H7 (cell line): ENCODE measurements at regions not wholly inside any gene's neighbourhood (a gene's known extent, or its start where the extent isn't known, plus 50 kb on each side); places are given as distances from the start of the nearest gene placed in this dataset.

ENCODE experiments used
- DNase-seq: peaks from one replicate; pipeline ENCODE4 v3.0.0; 2012
- H3K27me3 ChIP-seq: 2 replicates; pipeline ENCODE4 v1.6.0; 2011; ENCODE audit warnings: mild to moderate bottlenecking, low read length; ENCODE audit not compliant: control insufficient read depth, insufficient read depth
- H3K36me3 ChIP-seq: replicated peaks from 2 replicates; pipeline ENCODE4 v1.5.1; 2011; ENCODE audit warnings: low read length; ENCODE audit not compliant: control insufficient read depth, insufficient read depth
- H3K4me3 ChIP-seq: 2 replicates; pipeline ENCODE4 v1.5.1; 2011; ENCODE audit warnings: low read depth, mild to moderate bottlenecking, control low read depth, low read length, moderate library complexity; ENCODE audit not compliant: insufficient read depth

DNA sequence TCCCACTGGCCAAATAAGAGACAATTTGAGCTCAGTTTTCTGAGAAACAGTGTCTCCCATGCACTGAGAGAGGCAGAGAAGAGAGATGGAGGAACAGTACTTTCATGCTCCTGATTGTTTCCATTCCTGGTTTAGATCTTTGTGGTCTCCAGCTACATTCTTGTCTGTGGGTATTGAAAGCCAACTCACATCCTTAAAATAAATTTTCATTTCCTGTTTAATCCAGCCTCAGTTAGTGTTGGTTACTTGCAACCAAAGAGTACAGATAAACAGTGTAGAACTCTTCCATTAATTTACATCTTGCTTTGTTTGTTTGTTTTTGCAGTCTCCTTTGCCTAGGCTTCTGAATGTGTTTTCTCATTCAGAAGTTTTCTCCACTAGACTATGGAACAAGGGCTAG lies 123.7 kb upstream of the CLSTN2 start:
- H3K27me3 ChIP-seq: no peaks in the 10 kb centered on the region
- H3K36me3 ChIP-seq: no peaks in the 10 kb centered on the region
- no peak for DNase-seq
- H3K4me3 ChIP-seq: no peak overlapping the region

DNA sequence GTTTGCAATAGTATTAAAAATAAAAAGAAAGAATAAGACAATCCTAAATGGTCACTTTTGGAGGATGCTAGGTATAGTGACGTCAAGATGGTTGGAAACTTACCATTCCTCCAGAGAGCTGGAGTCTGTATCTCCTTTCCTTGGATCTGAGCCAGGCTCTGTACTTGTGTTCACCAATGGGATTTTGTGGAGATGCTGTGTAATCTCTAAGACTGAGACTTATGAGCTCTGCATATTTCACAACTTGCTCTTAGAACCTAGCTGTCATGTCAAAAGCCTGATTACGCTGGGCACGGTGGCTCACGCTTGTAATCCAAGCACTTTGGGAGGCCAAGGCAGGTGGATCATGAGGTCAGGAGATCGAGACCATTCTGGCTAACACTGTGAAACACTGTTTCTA lies 126.8 kb upstream of the CLSTN2 start:
- H3K36me3 ChIP-seq: no peaks in the 10 kb centered on the region
- H3K4me3 ChIP-seq: no peak overlapping the region
- no peak for DNase-seq
- H3K27me3 ChIP-seq: no peaks in the 10 kb centered on the region

DNA sequence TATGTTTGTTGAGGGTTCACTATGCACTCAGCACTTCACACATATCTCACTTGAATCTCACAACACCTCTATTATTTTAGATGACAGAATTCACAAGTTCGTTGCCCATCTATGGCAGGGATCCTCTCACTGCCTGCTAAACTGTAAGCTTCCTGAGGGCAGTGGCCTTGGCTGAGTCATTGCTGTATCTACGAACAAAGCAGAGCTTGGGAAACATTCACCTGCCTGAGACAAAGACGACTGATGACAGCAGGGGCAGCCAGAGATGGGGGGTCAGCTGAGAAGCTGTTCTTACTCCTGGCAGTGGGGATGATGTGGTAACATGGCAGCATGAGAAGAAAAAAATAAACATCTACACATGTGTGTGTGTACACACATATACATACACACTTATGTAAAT lies 125.5 kb upstream of the NMNAT3 start:
- no peak for DNase-seq
- no peaks in the 10 kb centered on the region for H3K27me3 ChIP-seq
- H3K4me3 ChIP-seq: no peak overlapping the region
- H3K36me3 ChIP-seq: no peaks in the 10 kb centered on the region

DNA sequence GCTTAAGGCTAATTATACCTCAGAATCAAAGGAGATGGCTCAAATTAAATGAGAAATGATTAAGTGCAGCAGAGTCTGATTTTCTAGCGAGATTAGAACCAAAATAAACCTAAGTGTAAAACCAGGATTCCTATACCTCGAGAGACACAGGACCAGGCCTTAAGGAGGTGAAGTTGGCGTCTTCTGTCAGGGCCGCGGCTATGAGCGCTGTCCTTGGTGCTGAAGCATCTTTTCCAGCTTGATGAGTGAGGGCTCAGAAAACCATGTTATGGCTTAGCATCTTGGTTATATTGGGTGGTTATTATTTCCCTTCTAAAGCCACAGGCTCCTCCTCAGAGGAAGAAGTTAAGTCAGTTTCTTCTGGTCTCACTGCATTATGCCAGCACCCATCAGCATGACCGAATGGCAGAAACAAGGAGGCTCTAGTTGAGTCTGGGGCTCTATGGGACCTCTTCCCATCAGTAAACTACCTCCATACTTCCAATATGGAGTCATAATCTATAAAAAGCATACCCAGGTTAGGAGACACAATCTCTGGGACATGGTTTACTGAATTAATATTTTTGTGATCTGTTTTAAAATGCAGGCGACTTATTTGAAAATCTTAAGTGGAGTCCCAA lies 120.1 kb upstream of the NMNAT3 start:
- DNase-seq: peak; percentile 40
- Histone ChIP-seq H3K36me3 (no peaks in the 10 kb centered on the region), H3K4me3 (no peak overlapping the region), H3K27me3 (no peaks in the 10 kb centered on the region)

DNA sequence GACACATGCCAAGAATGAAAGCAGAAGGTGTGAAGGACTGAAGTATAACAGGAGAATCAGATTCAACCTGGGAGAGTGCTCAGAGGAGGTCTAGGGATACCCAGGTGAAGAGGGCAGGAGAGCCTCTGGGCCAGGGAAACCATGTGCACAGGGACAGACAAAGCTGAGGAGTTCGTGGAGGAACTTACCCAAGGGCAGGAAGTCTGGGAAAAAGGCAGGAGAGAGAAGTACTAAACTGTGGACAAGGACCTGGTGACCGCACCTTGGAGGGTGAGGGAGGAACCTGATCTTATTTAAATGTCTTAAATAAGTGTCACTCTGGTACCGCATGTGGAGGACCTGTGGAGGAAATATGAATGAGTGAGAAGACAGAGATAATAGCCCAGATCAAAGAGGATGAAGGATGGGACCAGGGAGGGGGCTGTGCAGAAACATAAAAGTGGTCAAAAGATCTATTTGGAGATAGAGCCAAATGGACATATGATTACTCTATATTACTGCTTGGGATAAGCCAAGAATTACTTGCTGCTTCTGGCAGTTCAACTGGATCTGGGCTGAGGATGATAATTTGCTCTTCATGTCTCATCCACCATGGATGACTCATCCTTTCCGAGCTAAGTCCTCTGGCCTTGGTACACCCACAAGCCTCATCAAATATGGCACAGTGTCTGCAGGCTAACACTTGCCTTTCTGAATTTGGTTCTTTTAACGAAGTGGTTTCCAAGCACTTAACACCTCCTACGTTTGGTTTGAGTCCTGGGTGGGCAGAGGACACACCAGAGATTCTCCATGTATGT lies 116.9 kb upstream of the NMNAT3 start:
- no peak overlapping the region for H3K4me3 ChIP-seq
- no peaks in the 10 kb centered on the region for H3K27me3 ChIP-seq
- no peak for DNase-seq

DNA sequence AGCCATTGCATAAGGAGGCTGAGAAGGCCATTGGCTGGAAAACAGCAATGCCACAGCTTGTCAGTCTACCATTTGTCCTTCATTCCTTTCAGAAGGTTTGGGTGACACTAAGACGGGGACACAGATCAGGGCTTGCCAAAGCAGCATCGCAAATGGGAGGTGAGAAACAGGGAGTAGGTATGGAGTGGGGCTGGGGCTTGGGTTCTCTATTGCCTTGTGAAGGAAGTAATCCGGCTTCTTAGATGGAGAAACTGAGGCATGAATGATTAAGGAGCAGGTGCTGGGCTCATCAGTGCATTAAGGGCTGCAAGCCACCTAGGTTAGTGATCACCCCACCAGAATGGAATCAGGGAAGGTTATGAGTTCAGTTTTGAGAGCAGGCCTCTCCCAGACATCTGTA lies 115.6 kb upstream of the NMNAT3 start:
- H3K27me3 ChIP-seq: no peaks in the 10 kb centered on the region
- H3K4me3 ChIP-seq: no peak overlapping the region
- no peaks in the 10 kb centered on the region for H3K36me3 ChIP-seq
- no peak for DNase-seq

More for the DNA sequence above, 116.9 kb upstream of the NMNAT3 start:
- H3K36me3 ChIP-seq: no peaks in the 10 kb centered on the region

DNA sequence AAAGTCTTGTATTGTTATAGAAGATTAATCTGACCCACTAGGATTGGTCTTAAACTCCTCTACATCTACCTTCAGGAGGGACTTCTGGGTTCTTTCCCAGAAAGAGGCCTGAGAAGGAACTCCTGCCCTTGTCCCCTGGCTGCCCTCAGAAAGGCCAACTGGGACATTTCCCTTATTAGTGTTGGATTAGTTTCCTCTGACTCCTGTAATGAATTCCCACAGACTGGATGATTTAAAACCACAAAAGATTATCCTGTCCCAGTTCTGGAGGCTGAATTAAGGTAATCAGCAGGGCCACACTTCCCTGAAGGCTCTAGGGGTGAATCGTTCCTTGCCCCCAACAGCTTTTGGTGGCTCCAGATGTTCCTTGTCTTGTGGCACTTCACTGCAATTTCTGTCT lies 102.8 kb upstream of the NMNAT3 start:
- DNase-seq: no peak
- H3K27me3 ChIP-seq: no peaks in the 10 kb centered on the region
- no peaks in the 10 kb centered on the region for H3K36me3 ChIP-seq
- H3K4me3 ChIP-seq: no peak overlapping the region

DNA sequence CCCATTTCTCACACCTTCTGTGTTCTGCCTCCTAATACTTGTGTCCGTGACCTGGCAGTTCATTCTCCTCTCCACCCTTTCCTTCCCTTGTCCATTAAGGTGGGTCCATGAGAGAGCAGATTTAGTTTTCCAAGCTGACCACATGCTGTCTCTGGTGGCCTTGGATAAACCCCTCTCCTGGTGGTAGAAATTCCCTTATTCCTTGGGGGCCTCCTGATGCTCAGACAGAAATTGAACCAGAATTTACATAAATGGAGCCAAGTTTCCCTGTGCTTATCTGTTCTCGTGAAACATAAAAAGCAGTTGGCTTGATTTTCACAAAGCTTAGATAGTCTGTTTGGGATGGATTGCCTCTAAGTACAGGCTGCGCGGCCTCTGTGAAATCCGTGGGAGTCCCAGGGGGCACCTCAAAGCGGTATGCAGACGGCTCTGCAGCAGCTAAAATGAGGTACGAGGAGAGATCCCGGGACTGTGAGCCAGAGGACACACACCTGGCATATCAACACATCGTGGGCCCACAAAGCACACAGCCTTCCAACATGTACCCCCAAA lies 101.0 kb upstream of the NMNAT3 start:
- H3K36me3 ChIP-seq: no peaks in the 10 kb centered on the region
- no peaks in the 10 kb centered on the region for H3K27me3 ChIP-seq
- DNase-seq: no peak
- no peak overlapping the region for H3K4me3 ChIP-seq

DNA sequence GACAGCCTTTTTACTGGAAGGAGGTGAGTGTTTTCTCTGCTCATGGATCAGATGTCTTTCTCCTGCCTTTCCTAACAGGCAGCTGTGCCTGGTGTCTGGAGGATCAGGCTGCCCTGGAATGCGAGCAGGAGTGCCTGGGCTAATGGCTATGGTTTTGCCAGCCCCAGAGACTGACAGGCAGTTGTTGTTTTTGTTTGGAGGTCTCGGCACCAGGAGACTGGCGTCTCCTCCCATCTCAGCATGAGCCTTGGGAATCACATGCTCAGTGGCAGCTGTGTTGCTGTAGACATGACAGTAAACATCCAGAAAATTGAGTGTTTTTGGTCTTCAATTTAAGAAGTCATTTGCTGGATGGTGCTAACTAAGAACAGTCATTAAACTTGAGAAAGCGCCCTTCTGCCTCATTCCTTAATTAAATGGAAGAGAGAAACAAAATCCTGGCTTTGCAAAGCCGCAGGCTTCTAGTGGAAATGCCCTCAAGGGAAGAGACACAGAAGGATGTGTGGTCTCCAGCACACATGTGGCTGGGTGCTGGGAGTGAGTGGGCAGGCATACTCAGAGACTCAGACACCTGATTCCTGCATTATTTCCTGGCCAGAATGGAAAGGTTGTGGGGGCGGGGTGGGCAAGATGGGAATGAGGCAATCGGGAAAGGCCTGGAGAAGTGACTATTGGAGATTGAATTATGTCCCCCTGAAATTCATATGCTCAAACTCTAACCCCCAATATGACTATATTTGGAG lies 97.0 kb upstream of the NMNAT3 start:
- Histone ChIP-seq H3K36me3 (no peaks in the 10 kb centered on the region), H3K4me3 (no peak overlapping the region), H3K27me3 (no peaks in the 10 kb centered on the region)
- peak; percentile 38 for DNase-seq

DNA sequence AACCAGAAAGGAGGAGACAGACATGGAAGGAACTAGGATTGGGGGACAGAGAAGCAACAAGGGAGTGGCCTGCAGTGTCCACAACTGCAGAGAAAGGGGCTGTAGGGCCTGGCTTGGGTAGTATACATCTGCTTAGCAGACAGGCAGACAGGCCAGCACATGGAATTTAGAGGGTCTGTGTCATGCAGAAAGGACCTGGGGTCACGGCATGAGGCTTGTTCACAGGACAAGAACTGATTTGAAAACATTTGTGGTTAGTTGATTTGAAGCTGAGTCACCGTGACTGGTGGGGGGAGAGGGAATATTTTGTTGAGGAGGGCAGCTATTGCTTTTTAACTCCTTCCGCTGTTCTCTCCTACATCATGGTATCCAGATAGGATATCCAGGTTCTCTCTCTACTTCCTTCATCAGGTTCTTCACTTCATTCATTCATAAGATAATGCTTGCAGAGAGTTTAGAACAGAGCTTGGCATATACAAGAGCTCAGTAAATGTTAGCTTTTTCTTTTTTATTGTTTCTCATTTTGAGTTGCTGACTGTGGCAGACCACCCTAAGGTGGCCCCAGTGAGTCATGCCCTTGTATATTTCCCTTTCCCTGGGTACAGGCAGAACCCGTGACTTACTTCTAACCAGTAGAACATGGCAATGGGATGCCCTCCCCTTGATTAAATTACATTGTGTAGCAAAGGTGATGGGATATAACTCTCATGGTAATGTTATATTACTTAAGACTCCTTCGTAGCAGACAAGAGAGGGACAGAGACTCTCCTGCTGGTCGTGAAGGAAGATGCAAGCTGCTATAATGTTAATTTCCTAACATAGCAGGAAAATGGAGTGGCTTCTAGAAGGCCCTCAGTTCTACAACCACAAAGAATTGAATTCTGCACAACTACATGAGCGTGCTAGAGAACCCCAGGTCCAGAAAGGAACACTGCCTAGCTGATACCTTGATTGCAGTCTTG lies 95.0 kb upstream of the NMNAT3 start:
- no peak overlapping the region for H3K4me3 ChIP-seq
- DNase-seq: no peak
- no peaks in the 10 kb centered on the region for H3K36me3 ChIP-seq
- no peaks in the 10 kb centered on the region for H3K27me3 ChIP-seq

DNA sequence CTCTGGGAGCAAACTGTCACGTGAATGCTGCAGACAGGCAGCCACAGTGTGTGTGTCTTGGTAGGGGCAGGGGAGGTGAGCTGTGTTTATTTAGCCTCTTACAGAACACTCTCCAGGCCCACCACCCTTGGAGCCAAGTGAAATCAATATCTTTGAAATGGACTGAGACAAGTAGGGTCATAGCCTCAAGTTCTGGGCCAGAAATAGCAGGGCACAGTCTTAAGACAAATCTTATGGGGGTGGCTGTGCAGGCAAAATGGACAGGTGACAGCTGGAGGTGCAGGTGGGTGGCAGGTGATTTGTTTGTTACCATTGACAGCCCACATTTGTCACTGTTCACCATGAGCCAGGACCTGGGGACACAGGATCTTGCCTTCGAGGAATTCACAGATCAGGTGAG lies 93.6 kb upstream of the NMNAT3 start:
- no peaks in the 10 kb centered on the region for H3K27me3 ChIP-seq
- H3K36me3 ChIP-seq: no peaks in the 10 kb centered on the region
- DNase-seq: no peak
- H3K4me3 ChIP-seq: no peak overlapping the region

DNA sequence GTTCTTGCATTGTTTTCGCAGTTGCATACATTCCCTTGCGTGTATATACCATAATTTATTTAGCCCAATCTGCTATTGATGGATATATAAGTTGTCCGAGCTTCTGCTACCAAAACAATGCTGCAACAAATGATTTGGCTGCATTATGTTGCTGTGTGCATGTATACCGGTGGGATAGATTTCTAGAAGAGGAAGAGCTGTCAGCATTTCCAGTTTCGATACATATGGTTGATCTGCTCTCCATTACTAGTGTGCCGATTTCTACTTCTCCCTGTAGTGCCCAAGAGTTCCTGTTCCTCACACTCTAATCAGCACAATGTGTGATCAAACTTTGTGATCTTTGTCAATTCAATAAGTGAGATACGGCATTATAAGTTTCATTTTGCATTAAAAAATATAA lies 92.8 kb upstream of the NMNAT3 start:
- H3K27me3 ChIP-seq: no peaks in the 10 kb centered on the region
- H3K36me3 ChIP-seq: no peaks in the 10 kb centered on the region
- DNase-seq: no peak
- no peak overlapping the region for H3K4me3 ChIP-seq

DNA sequence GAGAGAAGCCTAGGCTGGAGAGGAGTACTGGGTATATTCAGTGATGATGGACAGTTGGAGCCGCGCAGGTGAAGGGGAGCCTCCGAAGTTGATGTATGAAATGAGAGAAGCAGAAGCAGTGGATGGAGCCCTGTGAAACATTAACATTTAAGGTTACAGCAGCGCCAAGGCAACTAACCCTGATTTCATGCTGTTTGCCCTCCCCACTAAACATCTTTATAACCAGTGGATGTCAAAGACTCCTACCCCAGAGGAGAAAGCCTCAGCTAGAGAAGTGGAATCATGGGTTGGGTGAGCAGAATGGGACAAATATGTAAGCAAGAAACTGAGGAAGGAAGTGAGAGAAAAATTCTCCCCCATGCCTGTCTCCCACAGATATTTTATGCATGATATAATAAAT lies 92.0 kb upstream of the NMNAT3 start:
- DNase-seq: no peak
- H3K4me3 ChIP-seq: no peak overlapping the region
- H3K36me3 ChIP-seq: no peaks in the 10 kb centered on the region
- no peaks in the 10 kb centered on the region for H3K27me3 ChIP-seq

DNA sequence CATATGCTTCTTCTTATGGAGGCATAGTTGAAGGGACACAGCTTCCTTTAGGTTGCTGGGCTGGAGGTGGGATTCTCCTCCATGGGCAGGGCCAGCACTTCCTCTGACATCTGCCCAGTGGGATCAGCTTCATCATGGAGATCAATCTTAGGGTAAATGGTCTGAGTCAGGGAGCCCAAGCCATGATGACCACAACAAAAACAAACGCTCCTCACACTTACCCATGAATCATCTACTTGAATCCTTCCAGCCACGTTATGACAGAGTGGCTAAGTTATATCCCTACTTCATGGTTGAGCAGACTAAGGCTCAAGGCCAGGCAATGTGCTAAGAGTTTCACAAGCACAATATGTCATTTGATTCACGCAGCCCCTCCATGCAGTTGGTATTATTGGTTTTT lies 87.2 kb upstream of the NMNAT3 start:
- no peak for DNase-seq
- Histone ChIP-seq H3K36me3 (no peaks in the 10 kb centered on the region), H3K27me3 (no peaks in the 10 kb centered on the region), H3K4me3 (no peak overlapping the region)
